ENCODE measurements at regions not wholly inside any gene's neighbourhood (a gene's known extent, or its start where the extent isn't known, plus 50 kb on each side); places are given as distances from the start of the nearest gene placed in this dataset.

- H3K27me3 ChIP-seq (ENCODE audit: insufficient read depth), result no peaks in the 10 kb centered on the region
- H3K27ac Mint-ChIP-seq, result no peak overlapping the region
Observed at GRCh38 chr6:128768187-128768586, 114.8 kb upstream of the LAMA2 start.

More at GRCh38 chr6:128768187-128768586, 114.8 kb upstream of the LAMA2 start:
- Mint-ChIP-seq H3K4me3 (no peak overlapping the region), H3K4me1 (peaks cover 6% of the 10 kb centered on the region; the same call in 2 of the 3 replicates), H3K27me3 (ENCODE audit: insufficient read depth, low read depth, poor library complexity) (no peaks in the 10 kb centered on the region), H3K9me3 (peaks cover 31% of the 10 kb centered on the region), H3K36me3 (ENCODE audit: low read depth) (peaks cover 25% of the 10 kb centered on the region)
- ATAC-seq, result no peak
- Histone ChIP-seq H3K4me3 (no peak overlapping the region), H3K4me1 (ENCODE audit: insufficient read depth) (no peaks in the 10 kb centered on the region; the same call in 1 of the 2 replicates), H3K79me2 (replicated peaks; ENCODE audit: insufficient read depth) (no peaks in the 10 kb centered on the region), H3F3A (replicated peaks; ENCODE audit: low read depth) (no peaks in the 10 kb centered on the region), H3K4me2 (no peak overlapping the region), H3K36me3 (ENCODE audit: insufficient read depth) (peaks cover 11% of the 10 kb centered on the region), H3K27ac (ENCODE audit: low read depth) (no peak overlapping the region), H3K9me2 (ENCODE audit: insufficient read depth) (peaks cover 8% of the 10 kb centered on the region), H4K20me1 (replicated peaks; ENCODE audit: insufficient read depth) (no peaks in the 10 kb centered on the region), H2AFZ (no peak overlapping the region)
- no peak for DNase-seq (ENCODE audit: low spot score)
- no peak for TF ChIP-seq EZH2phosphoT487 (IDR thresholded peaks at IDR 0.05; ENCODE audit: unreplicated experiment)
- no peak for TF ChIP-seq ZNF462 (CRISPR knock-in tag; IDR thresholded peaks at IDR 0.05)
- TF ChIP-seq EZH2 (IDR thresholded peaks at IDR 0.05; ENCODE audit: low read depth, unreplicated experiment), result no peak
- no peak for TF ChIP-seq JUNB (IDR thresholded peaks at IDR 0.05; ENCODE audit: unreplicated experiment)
- no peak for TF ChIP-seq CTCF (conservative IDR thresholded peaks at IDR 0.05; ENCODE audit: low read depth in 2 of 2)
- no peak for TF ChIP-seq STAT1 (IDR thresholded peaks at IDR 0.05; ENCODE audit: unreplicated experiment)
- no peak for TF ChIP-seq NANOG (IDR thresholded peaks at IDR 0.05; ENCODE audit: borderline replicate concordance)
- no peak for TF ChIP-seq REST (IDR thresholded peaks at IDR 0.05; ENCODE audit: unreplicated experiment)
- no peak for TF ChIP-seq ZNF114 (CRISPR knock-in tag; IDR thresholded peaks at IDR 0.05)
- TF ChIP-seq ZNF331 (CRISPR knock-in tag; IDR thresholded peaks at IDR 0.05; ENCODE audit: low read depth), result no peak
- no peak for TF ChIP-seq ETS1 (IDR thresholded peaks at IDR 0.05)
- TF ChIP-seq POLR2AphosphoS5 (IDR thresholded peaks at IDR 0.05; ENCODE audit: low read depth), result no peak

Data from GM23338 (cell line).